Prostate gland (tissue), 2 donors: ENCODE measurements at regions not wholly inside any gene's neighbourhood (a gene's known extent, or its start where the extent isn't known, plus 50 kb on each side); places are given as distances from the start of the nearest gene placed in this dataset.

Source experiments
- CTCF ChIP-seq, 4 experiments: fragments of 200-600 bp in 2 of 4; fragments of 450-650 bp in 2 of 4; sonication (generic) in 2 of 4; IDR thresholded peaks; 1 replicate in 3 of 4; 2 replicates in 1 of 4; pipeline ENCODE4 v1.5.1; 2016 to 2019; ENCODE audit warnings: antibody characterized with exemption in 4 of 4, mild to moderate bottlenecking in 2 of 4, moderate library complexity in 2 of 4
- POLR2A ChIP-seq: fragments of 450-650 bp; IDR thresholded peaks from one replicate; pipeline ENCODE4 v1.6.1; 2016; ENCODE audit warnings: antibody characterized with exemption, mild to moderate bottlenecking
- POLR2AphosphoS5 ChIP-seq: sonication (generic); formaldehyde crosslinking; IDR thresholded peaks from one replicate; pipeline ENCODE4 v1.6.1; 2017; ENCODE audit warnings: antibody characterized with exemption

- no peak for TF ChIP-seq CTCF (IDR thresholded peaks at IDR 0.05)
- TF ChIP-seq POLR2AphosphoS5 = no peak
- no peak for TF ChIP-seq POLR2A
Measured at GRCh38 chr20:17883592-17884306, 84.8 kb downstream of the SNX5 start.
